ENCODE measurements at regions not wholly inside any gene's neighbourhood (a gene's known extent, or its start where the extent isn't known, plus 50 kb on each side); places are given as distances from the start of the nearest gene placed in this dataset.

DNA sequence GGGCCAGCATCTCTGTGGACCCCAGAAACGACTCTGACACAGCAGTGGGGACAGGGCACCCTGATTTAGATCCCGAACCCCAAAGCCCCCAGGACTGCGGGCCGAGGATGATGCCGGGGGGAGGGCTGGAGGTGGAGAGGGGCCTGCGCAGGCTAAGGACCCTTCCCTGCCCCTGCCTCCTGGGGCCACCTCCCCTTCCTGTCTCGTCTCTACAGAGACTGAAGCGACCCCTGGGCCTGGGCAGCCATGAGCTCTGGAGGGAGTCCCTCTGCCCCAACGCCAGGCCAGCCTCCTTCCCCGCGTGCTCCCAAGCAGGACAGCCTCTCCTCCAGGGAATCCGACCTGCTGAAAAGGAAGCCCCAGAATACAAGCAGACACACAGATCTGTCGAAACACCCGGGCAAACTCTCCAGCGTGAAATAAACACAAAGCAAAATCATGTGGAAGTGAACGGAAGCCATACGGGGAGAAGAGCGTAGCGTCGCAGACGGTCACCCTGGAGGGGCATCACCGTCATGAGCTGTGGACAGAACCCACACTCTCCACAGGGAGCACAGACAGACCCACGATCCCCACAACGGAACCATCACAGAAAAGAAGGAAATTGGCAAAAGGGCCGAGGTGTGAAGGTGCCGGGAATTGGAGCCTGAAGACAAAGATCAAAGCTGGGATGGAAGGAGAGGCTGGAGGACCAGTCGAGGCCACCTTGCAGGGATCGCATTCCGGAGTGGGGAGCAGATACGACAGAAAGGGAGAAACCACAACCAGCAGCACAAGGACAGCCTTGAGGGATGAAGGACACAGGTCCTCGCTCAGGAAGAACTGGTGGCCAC is 51.0 kb upstream of the CTDP1 start:
- no peak for DNase-seq

- DNase-seq = no peak
These were observed 50.4 kb upstream of the CTDP1 start for GRCh38 chr18:79629249-79629558.

DNA sequence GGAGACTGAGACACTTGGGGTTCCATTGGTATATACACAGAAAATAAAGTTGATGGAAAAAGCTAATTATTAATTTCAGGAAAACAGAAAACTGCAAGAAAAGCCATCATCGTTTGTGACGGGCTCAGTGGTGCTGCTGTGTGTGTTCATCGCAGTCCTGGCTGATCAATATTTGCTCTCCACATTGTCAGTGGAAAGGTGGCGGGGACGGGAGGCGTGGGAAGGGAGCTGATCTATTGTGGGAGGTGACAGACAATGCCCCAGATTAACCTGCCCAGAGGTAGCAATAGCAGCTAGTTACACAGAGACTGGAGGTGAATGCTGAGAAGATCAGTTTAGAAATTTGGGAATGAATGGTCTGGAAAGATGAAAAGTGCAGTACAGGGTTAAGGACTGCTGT is 50.0 kb upstream of the CTDP1 start:
- DNase-seq = no peak

Data from inflammatory macrophage treated with lipopolysaccharide for 4 hours (primary cell).